DND-41 (cell line): ENCODE measurements at regions not wholly inside any gene's neighbourhood (a gene's known extent, or its start where the extent isn't known, plus 50 kb on each side); places are given as distances from the start of the nearest gene placed in this dataset.

Source experiments
- CTCF ChIP-seq: IDR thresholded peaks from 2 replicates; pipeline ENCODE4 v1.5.1; 2012; ENCODE audit warnings: borderline replicate concordance, low read length, moderate library complexity, mild to moderate bottlenecking; ENCODE audit not compliant: poor library complexity, severe bottlenecking; ENCODE audit errors: extremely low read depth
- EZH2 ChIP-seq: IDR thresholded peaks from 3 replicates; pipeline ENCODE4 v1.6.1; 2012; ENCODE audit warnings: borderline replicate concordance, low read depth, mild to moderate bottlenecking, moderate library complexity, low read length, inconsistent platforms; ENCODE audit not compliant: severe bottlenecking

GRCh38 chr6:82767037-82767436, 298.6 kb downstream of the UBE3D start:
- TF ChIP-seq CTCF (no peak), EZH2 (no peak)
